Fibroblast of skin of right quadriceps (primary cell): ENCODE measurements at regions not wholly inside any gene's neighbourhood (a gene's known extent, or its start where the extent isn't known, plus 50 kb on each side); places are given as distances from the start of the nearest gene placed in this dataset.
A peak's percentile ranks its signal among the peaks of the same experiment; 100 is the strongest.
"Not testable (repeated sequence)": the region's sequence is repeated elsewhere in the genome, so short reads cannot be mapped to it uniquely, and the experiment has no call there.

Source experiments
- DNase-seq: peaks from one replicate; pipeline ENCODE4 v3.0.0-alpha.2; 2013

DNA sequence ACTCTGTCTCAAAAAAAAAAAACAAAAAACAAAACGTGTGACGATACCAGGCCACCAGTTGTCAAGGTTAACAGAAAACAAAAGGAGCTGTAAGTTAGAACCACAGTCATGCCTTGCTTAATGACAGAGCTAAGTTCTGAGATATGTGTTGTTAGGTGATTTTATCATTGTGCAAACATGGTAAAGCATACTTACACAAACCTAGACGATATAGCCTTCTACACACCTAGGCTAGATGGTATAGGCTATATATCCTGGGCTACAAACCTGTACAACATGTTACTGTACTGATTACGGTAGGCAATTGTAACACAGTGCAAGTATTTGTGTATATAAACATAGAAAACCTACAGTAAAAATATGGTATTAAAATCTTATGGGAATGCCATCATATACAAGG, 564.2 kb downstream of the HTR7 start:
- DNase-seq, result no peak

DNA sequence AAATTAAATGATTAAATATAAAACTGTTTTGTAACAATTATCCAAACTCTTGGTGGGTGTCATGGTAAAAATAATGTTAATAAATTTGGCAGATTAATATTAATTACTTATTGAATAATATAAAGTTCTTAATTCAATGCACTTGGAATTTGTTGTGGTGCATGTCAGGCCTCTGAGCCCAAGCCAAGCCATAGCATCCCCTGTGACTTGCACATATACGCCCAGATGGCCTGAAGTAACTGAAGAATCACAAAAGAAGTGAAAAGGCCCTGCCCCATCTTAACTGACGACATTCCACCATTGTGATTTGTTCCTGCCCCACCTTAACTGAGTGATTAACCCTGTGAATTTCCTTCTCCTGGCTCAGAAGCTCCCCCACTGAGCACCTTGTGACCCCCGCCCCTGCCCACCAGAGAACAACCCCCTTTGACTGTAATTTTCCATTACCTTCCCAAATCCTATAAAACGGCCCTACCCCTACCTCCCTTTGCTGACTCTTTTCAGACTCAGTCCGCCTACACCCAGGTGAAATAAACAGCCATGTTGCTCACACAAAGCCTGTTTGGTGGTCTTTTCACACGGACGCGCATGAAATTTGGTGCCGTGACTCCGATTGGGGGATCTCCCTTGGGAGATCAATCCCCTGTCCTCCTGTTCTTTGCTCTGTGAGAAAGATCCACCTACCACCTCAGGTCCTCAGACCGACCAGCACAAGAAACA, 562.9 kb downstream of the HTR7 start:
- not testable (repeated sequence) for DNase-seq

DNA sequence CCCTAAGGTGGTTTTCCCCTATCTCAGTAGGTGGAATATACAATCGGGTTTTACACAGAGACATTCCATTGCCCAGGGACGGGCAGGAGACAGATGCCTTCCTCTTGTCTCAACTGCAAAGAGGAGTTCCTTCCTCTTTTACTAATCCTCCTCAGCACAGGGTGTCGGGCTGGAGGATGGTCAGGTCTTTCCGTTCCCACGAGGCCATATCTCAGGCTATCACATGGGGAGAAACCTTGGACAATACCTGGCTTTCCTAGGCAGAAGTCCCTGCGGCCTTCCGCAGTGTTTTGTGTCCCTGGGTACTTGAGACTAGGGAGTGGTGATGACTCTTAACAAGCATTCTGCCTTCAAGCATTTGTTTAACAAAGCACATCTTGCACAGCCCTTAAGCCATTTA, 555.8 kb downstream of the HTR7 start:
- not testable (repeated sequence) for DNase-seq

DNA sequence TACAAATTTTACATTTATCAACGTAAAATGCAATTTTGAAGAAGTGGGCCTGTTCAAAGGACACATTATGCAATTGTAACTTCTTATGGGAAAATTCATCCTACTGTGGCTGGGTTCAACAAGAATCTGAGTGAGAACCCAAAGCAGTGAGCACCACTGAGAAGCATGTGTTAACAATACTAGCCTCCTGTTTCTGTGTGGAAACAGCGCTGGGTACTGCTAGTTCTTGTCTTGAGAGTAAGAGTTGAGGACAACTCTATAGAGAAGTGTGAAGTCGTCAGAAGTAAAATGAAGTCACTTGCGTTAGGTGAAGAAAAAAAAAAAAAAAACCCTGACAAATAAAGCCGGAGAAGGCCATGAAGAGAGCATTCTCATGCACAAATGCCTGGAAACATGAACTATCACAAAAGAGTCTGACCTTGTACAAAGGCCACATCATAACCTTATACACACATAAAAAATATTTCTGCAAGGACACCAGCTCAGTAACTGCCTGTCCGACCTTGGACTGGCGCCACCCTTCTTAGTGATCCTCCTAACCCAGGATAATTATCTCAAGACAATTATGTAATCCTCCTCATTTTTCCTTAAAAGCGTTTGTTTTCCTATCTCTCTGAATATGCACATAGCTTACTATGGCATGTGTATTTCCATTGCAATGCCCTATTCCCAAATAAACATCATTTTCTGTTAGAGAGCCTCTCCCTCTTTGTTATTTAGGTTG, 554.9 kb downstream of the HTR7 start:
- DNase-seq, result no peak

DNA sequence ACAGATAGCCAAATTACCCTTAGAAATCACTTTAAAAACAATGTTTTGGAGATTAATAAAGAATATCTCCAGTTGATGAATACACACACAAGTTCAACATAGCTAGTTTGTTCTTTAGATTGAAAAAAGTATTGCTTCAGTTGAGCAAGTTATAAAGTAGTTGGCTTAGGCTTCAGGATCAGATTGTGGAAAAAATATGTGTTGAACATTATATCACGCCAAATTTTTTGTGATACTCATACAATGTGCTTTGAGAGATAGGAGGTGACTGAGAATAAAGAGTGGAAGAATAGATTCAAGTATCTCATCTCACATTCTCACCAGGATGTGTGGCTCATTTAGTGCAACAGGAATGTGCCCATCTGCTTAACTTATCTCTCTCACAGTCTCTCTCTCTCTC, 553.3 kb downstream of the HTR7 start:
- DNase-seq, result no peak

DNA sequence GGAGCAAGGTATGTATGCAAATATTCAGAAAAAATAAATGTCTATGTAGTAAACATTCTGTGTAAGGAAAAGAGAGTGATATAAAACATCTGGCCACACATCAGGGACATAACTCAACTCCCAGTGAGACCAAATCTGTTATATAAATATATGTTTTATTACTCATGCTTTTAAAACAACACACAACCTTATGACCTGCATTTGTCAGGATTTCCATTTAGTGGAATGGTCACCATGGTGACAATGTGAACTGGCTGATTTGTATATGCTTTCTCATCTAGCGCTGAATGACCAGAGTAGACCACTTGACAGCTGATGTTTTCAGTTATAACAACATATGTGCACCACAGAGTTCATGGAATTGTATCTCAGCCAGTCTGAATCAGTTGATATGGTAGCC, 551.7 kb downstream of the HTR7 start:
- peak; percentile 85 for DNase-seq

DNA sequence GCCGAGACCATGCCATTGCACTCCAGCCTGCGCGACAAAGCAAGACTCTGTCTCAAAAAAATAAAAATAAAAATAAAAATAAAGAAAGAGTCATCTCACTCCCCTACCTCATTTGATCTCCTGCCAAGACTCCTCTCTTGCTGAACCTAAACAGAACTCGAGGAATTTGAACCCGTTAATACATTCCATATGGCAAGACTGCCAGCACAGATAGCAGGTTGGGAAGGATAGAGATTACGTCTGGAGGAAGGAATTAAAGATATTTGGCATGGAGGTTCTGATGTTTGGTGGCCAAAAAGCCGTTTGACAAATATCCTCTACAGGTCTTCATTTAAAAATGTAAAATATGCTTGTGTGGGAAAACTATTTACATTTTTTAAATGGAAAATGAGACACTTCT, 549.6 kb downstream of the HTR7 start:
- peak; percentile 90 for DNase-seq

DNA sequence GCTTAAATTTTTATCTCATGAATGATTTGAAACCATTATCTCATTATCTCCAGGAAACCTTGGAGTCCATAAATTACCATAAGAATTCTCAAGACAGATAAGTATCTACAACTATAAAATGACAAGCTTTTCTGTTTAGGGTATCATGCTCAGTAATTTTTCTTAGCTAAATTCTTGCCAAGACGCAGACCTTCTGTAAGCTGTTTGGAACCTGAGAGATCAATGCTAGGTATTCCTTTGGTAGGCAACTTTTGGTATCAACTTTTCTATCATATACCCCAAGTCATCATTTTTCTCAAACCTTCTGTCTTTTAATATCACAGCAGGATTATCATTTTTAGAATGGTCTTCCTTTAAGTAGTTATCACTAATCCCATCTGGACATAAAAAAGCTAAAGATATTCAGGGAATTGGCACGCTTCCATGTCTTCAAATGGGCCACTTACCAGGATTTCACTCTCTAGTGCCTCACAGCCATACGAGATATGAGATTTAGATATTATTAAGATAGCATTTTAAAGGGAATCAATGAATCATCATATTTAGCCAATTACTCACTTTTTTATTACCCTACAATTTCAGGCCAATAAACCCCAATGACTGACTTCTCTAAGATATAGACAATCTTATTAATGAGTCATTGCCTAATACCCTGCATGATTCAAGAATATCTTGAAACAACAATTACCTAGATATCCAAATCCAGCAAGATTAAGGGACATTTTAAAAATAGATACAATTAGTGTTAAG, 544.1 kb downstream of the HTR7 start:
- DNase-seq, result peak; percentile 79

DNA sequence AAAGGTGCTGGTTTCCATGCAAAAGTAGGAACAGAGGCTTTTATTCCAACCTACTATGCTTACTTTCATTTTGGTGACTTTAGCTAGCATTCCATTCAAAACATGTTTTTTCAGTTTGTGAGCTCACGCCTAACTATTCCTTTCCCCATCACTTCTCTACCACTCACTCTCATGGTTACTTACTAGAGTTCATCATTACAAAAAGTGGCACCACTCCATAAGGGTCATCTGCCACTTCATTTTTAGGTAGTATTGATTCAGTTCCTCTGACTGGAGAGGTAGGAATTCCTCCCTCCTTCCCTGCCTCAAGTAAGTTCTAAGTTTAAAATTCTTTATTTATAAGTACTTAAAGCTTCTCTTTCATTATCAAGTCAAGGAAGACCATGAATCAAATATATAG, 543.1 kb downstream of the HTR7 start:
- DNase-seq, result no peak

DNA sequence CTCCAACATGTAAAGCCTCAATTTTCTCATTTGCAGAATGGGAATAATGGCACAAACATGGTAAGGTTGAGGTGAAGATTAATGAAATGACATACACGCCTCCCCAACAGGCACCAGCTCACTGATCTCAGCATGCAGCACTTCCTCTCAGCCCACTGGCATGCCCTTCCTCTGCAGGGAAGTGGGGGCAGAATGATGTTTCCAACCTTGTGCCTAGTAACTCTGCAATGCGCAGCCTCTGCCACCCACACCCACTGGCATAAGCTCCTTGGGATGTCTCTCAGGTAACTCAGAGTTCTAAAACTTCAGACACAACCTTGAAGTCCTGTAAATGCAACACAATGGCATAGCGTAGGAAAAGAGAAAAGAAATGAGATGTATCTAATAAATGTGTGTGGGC, 540.7 kb downstream of the HTR7 start:
- DNase-seq, result no peak

DNA sequence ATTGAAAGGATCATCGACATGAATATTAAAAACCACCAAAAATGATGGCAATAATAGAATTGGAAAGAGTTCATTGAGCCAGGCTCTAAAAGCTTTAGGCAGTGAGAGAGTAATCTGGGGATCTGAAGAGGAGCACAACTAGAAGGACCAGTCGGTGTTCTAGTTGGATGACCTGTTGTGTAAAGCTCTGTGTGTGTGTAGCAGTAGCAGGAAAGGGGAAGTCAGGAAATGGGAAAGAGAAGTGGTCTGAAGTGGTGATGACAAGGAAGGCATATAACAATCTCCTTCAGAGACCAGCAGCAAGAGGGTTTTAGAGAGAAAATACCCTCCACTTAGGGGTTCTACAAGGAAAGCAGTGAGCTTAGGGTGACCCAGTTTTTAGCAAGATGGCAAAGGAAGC, 539.2 kb downstream of the HTR7 start:
- no peak for DNase-seq

DNA sequence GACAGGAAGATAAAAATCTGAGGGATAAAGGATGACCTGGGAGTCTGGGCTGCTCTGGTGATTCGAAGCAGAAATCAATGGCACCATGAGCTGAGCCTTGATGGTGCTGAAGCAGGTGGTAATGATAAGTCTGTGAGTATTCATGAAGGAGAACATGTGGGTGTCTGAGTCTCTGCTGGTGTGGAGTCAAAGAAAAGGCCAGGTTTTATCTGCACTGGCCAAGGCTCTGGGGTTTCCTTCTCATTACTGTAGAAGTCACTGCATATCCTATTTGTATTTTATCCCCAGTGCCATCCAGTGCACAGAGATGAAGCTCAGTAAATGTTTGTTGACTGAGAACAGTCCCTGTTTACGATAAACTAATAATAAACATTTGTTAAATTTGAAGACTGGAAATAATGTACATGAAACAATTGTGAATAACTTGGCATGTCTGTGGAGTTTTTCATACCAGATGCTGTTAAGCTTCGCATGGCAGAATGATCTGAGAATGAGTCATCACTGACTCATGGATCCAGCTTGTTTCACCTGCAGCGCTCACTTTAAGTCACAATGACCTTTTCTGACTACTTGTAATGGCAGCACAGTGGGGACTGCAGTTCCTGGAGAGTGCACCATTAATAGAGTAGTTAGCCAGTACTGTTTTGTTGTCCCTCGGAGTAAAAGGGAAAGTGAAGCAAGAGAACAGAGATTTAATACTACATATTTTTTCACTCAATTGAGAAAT, 538.5 kb downstream of the HTR7 start:
- peak; percentile 85 for DNase-seq

DNA sequence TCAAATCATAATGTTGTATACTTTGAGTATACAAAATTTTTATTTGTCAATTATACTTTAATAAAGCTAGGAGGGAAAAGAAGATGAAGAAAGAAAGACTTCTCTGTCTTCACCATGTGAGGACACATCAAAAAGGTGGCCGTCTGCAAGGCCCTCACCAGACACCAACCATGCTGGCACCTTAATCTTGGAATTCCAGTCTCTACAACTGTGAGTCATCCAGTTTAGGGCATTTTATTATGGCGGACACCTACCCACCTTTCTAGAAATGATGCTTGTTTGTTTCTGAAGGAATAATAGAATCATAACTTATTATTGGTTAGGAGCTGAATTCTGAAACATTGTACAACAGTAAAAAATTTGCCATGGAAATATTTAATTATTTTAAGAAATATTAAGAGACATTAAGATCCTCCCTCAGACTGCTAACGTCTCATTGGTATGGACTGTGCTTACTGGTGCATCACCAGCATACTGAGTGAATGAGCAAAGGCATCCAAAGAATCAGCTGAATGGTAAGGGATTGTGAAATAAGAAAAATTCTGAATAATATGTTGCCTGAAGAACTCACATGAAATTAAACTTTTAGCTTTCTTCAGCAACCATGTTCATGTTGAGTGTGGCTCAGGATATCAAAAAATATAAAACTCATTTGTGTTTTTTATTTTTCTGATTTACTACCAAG, 536.6 kb downstream of the HTR7 start:
- DNase-seq, result peak; percentile 49

DNA sequence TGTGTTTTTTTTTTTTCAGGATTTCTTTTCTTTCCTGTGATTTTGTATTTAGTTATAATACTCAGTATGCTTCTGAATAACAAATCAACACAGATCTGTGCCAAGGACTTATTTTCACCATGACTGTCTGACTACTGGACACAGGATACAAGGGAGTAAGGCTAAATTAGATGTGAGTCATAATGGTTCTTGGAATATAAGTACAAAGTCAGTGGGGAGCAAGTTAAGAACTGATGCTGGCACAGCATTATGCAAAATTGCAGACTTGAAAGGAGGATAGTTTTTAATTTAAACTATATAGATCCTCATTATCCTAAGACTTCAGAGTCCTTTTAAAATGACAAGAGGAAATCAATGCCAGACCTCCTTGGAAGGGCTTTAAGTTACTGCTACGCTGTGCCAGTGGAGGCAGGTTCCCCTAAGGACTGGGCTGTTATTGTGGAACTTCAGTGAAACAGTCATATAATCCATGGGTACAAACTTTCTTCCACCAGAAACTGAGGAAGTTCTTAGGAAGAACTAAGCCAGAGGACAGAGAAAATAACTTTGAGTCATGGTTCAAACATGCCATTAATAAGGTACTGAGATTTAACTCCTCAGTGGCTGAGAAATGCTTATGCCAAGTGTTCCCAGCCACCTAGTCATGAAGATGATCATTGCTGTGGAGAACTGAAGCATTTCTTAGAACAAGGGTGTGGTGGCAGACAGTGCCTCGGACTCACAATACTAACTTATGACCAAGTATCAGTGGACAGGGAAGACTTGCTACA, 531.2 kb downstream of the HTR7 start:
- peak; percentile 52 for DNase-seq

DNA sequence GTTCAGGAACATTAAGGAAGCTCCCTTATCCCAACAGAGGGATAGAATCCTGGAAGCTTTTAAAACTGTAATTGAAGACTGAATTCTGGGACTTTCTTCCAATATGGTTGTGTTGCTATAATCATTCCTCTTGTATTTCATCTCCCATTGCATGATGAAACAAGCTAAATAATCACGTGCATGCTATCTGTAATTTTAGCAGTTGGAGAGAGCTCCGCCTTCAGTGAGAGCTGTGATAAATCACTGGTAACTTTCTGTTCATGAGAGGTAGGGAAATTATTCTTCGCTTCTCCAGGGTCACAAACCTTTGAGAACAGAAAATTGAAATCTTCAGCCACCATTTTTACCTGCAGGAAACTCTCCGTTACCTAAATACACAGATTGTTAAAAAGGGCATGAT, 530.2 kb downstream of the HTR7 start:
- no peak for DNase-seq

DNA sequence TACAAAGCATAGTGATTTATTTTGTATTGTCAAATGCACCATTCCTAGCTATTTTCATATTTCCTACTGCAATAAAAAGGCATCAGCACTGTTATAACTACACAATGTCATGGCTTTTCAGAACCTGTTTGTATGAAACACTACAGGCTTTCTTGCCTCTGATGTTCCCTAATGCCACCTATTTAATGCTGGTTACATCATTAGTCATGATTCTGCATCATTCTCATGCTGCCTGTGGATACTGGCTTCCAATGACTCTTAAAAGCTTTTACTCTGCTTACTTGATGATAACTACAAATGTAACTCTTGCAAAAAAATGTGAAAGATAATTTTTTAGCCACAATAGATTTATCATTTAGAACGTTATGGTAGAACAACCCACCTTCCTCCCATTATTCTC, 529.4 kb downstream of the HTR7 start:
- no peak for DNase-seq

DNA sequence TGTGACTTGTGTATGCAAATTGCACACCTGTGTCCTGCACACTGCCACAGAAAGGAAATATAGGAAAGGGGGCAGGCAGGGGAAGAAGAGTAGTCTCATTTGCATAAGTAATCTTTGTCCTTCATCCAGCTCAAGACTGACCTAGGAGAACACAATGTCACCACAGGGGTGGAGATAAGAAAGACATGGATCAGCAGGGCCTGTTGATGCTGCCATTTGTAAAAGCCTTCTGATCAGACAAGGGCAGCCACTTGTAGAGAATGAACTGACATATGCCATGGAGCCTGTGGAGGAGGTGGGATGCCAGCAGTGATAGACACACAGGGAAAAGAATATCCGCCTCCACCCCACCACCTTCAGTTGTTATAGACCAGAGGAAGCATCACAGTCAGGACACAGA, 528.9 kb downstream of the HTR7 start:
- no peak for DNase-seq

DNA sequence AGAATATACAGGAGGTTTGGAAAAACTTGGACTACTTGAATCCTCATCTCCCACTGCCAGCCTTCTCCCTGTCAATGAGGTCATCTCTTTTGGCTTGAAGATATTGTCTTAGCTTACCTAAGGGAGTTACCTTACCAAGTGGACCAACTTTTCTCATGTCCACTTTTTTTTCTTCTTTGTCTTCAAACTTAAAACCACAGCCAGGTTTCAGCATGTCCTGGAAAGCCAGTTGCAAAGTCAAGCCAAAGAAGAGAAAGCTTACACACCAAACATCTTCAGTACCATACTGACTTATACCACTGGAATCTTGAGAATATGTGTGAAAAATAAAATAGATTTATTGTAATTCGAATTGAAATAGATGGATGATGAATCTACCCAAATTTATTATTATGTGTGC, 520.5 kb downstream of the HTR7 start:
- DNase-seq, result no peak

DNA sequence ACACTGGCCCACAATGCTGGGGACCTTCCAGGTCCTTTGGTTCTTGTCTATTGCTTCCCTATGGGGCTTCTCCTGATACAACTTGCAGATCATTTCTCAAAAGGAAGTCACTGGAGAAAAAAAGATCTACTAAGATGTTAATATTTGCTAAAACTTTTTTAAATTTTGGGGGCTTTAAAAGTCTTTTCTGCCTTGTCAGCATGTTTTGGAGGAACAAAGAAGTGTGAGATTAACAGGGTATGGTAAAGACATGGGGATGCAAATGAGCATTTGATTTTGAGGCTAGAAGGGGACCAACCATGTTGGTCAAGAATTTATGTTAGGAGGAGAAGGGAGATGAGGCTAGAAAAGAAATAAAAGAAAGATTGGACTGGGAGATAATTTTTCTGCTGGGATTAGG, 515.4 kb downstream of the HTR7 start:
- DNase-seq, result no peak

DNA sequence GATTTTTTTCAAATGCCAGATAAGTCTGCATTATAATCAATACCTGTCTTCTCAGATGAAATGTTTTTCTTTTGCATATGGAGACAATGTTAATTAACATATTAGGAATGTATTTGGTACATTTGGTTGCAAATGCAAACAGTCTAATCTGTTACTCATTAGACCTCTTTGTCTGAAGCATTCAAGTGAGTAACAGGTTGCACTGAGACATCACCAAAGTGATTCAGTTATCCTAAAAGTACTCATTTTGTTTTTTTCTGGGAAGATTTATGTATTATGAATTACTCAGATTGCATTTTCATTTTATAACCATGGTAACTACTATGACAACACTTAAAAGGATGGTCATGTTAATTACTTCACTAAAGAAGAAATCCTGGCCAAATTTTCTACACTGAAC, 513.6 kb downstream of the HTR7 start:
- DNase-seq, result peak; percentile 15

DNA sequence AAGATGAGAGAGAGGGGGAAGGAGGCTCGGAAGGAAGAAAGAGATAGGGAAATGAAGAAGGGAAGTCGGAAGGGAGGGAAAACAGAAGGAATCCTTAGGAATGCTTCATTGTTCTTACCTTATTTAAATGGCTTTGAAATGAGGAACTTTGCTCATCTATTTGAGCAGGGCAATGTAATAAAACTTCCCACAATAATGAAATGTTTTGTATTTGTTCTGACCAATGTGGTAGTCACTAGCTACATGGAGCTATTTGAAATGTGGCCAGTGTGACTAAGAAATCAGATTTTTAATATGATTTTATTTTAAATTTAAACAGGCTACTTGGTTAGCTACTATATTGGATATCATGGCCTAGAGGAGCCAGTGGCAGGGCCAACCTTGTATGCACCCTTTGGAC, 510.6 kb downstream of the HTR7 start:
- DNase-seq, result no peak

DNA sequence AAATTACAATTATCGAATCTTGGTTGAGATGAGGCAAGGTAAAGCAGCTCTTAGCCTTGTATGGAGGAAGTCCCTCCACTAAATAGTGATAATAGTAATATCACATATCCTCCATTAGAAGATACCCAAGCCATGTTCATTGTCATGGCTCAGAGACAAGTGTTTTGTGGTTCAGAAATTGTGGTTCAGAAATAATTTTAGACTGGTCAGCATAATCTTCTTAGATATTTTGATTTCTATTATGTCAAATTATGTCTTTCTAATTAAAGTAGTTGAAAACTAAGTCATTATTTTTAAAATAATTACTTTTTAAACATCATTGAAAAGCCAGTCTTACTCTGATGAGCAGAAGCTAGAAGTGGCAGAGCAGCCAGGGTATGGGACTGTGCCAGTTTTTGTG, 507.7 kb downstream of the HTR7 start:
- no peak for DNase-seq
